Liver (tissue), 8 donors: ENCODE measurements at regions not wholly inside any gene's neighbourhood (a gene's known extent, or its start where the extent isn't known, plus 50 kb on each side); places are given as distances from the start of the nearest gene placed in this dataset.

Experiments
- DNase-seq: peaks from one replicate; pipeline ENCODE4 v3.0.0-alpha.2; 2017; ENCODE audit warnings: low spot score
- H3K27ac ChIP-seq, 2 donors: one replicate each; pipeline ENCODE4 v1.7.0; 2013; ENCODE audit warnings: inconsistent platforms in 2 of 2, low read length in 2 of 2, control low read depth in 1 of 2, low read depth in 1 of 2, mild to moderate bottlenecking in 1 of 2
- H3K27me3 ChIP-seq, 4 donors: one replicate each; pipeline versions ENCODE4 v1.6.1 to v1.7.0; 2013; ENCODE audit warnings: low read length in 3 of 4, inconsistent platforms in 1 of 4, mild to moderate bottlenecking in 1 of 4, moderate library complexity in 1 of 4; ENCODE audit not compliant: control insufficient read depth in 4 of 4, insufficient read depth in 4 of 4
- H3K36me3 ChIP-seq, 4 donors: one replicate each; pipeline versions ENCODE4 v1.6.1 to v1.7.0; 2013; ENCODE audit warnings: low read length in 3 of 4, mild to moderate bottlenecking in 3 of 4, low read depth in 1 of 4, moderate library complexity in 1 of 4; ENCODE audit not compliant: control insufficient read depth in 4 of 4, insufficient read depth in 3 of 4
- H3K4me1 ChIP-seq, 4 donors: one replicate each; pipeline versions ENCODE4 v1.6.1 to v1.7.0; 2013; ENCODE audit warnings: low read length in 3 of 4, mild to moderate bottlenecking in 3 of 4, moderate library complexity in 1 of 4; ENCODE audit not compliant: control insufficient read depth in 4 of 4, insufficient read depth in 4 of 4
- H3K4me3 ChIP-seq, 3 donors: one replicate each; pipeline versions ENCODE4 v1.6.1 to v1.7.0; 2013; ENCODE audit warnings: low read length in 3 of 3, control low read depth in 1 of 3, low read depth in 1 of 3, mild to moderate bottlenecking in 1 of 3
- H3K9ac ChIP-seq, 2 donors: one replicate each; pipeline ENCODE4 v1.7.0; 2013; ENCODE audit warnings: low read length in 2 of 2, mild to moderate bottlenecking in 2 of 2, moderate library complexity in 2 of 2, control low read depth in 1 of 2, low read depth in 1 of 2
- H3K9me3 ChIP-seq, 4 donors: one replicate each; pipeline versions ENCODE4 v1.6.1 to v1.7.0; 2013; ENCODE audit warnings: low read length in 3 of 4; ENCODE audit not compliant: control insufficient read depth in 4 of 4
- EGR1 ChIP-seq, 2 donors: IDR thresholded peaks; 2 replicates each; pipeline ENCODE4 v1.6.1; 2016 to 2018; ENCODE audit warnings: antibody characterized with exemption in 2 of 2, low read depth in 2 of 2
- FOXA1 ChIP-seq: IDR thresholded peaks from 2 replicates; pipeline ENCODE4 v1.6.1; 2016; ENCODE audit warnings: antibody characterized with exemption
- FOXA2 ChIP-seq: IDR thresholded peaks from 2 replicates; pipeline ENCODE4 v1.6.1; 2016; ENCODE audit warnings: antibody characterized with exemption
- GABPA ChIP-seq, 2 donors: IDR thresholded peaks in 1 of 2; conservative IDR thresholded peaks in 1 of 2; 2 replicates each; pipeline ENCODE4 v1.6.1; 2016; ENCODE audit warnings: antibody characterized with exemption in 2 of 2, mild to moderate bottlenecking in 1 of 2, moderate library complexity in 1 of 2
- HNF4A ChIP-seq, 2 donors: conservative IDR thresholded peaks; 2 replicates each; pipeline ENCODE4 v1.6.1; 2016; ENCODE audit warnings: antibody characterized with exemption in 2 of 2, mild to moderate bottlenecking in 2 of 2
- HNF4G ChIP-seq: IDR thresholded peaks from 2 replicates; pipeline ENCODE4 v1.6.1; 2016; ENCODE audit warnings: antibody characterized with exemption
- JUND ChIP-seq, 2 donors: IDR thresholded peaks; 2 replicates each; pipeline ENCODE4 v1.6.1; 2016; ENCODE audit warnings: antibody characterized with exemption in 2 of 2
- NR2F2 ChIP-seq: IDR thresholded peaks from 2 replicates; pipeline ENCODE4 v1.6.1; 2016; ENCODE audit warnings: antibody characterized with exemption
- RAD21 ChIP-seq, 2 donors: IDR thresholded peaks; 2 replicates each; pipeline ENCODE4 v1.6.1; 2016; ENCODE audit warnings: antibody characterized with exemption in 2 of 2, mild to moderate bottlenecking in 2 of 2
- RXRA ChIP-seq, 2 donors: IDR thresholded peaks; 2 replicates each; pipeline ENCODE4 v1.6.1; 2017 to 2018; ENCODE audit warnings: antibody characterized with exemption in 2 of 2, mild to moderate bottlenecking in 1 of 2
- SP1 ChIP-seq: IDR thresholded peaks from 2 replicates; pipeline ENCODE4 v1.6.1; 2018; ENCODE audit warnings: antibody characterized with exemption, mild to moderate bottlenecking
- TAF1 ChIP-seq: conservative IDR thresholded peaks from 2 replicates; pipeline ENCODE4 v1.6.1; 2016; ENCODE audit warnings: antibody characterized with exemption, mild to moderate bottlenecking
- YY1 ChIP-seq: IDR thresholded peaks from 2 replicates; pipeline ENCODE4 v1.6.1; 2016; ENCODE audit warnings: antibody characterized with exemption, mild to moderate bottlenecking
- WGBS: extraction: QIAGEN DNeasy Blood & Tissue Kit; methylation state at CpG from one replicate; pipeline ENCODE4 v1.1.7; 2013; 5-methylcytosine and 5-hydroxymethylcytosine counted together
- TF ChIP-seq, protein P1 (sequence below): IDR thresholded peaks from 2 replicates; pipeline ENCODE4 v1.6.1; 2016; ENCODE audit warnings: antibody characterized with exemption, mild to moderate bottlenecking
- TF ChIP-seq, protein P2 (sequence below): IDR thresholded peaks from 2 replicates; pipeline ENCODE4 v1.6.1; 2016; ENCODE audit warnings: antibody characterized with exemption
- TF ChIP-seq, protein P3 (sequence below): IDR thresholded peaks from 2 replicates; pipeline ENCODE4 v1.6.1; 2016; ENCODE audit warnings: antibody characterized with exemption
- TF ChIP-seq, protein P4 (sequence below): fragments of 150-350 bp; IDR thresholded peaks from 2 replicates; pipeline ENCODE4 v1.5.1; 2017; ENCODE audit warnings: improper control_type of control experiment, low read depth, low read length; ENCODE audit not compliant: missing input control
- TF ChIP-seq, protein P5 (sequence below): IDR thresholded peaks from 2 replicates; pipeline ENCODE4 v1.6.1; 2016; ENCODE audit warnings: antibody characterized with exemption
- donor health status: healthy.
- donor health status: healthy.
- donor health status: healthy.
- donor health status: healthy.
- donor health status: healthy.

DNA sequence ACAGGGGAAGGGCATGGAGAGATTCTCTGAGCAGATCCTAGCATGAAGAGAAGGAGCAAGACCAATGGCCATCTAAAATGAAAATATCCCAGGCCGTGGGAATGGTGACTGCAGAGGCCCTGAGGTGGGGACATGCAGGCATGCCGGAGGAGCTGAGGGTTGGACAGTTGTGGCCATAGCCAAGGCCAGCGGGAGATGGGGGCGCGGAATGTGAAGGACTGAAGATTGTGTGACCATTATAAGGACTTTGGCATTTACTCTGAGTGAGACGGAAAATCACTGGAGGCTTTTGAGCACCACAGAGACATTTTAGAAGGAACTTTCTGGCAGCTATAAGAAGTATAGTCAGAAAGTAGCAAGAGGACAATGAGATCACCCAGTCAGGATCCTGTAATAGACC lies 341.1 kb downstream of the SFMBT2 start:
- Histone ChIP-seq H3K4me1 (no peaks in the 10 kb centered on the region), H3K9me3 (no peaks in the 10 kb centered on the region), H3K36me3 (no peaks in the 10 kb centered on the region), H3K9ac (no peak overlapping the region), H3K4me3 (no peak overlapping the region), H3K27ac (no peak overlapping the region), H3K27me3 (peaks cover 0 to 4% (median 0%) of the 10 kb centered on the region in 4 donors)
- WGBS, result 82% methylated on average over 6 of the region's 6 CpGs
- TF ChIP-seq, protein P1, sequence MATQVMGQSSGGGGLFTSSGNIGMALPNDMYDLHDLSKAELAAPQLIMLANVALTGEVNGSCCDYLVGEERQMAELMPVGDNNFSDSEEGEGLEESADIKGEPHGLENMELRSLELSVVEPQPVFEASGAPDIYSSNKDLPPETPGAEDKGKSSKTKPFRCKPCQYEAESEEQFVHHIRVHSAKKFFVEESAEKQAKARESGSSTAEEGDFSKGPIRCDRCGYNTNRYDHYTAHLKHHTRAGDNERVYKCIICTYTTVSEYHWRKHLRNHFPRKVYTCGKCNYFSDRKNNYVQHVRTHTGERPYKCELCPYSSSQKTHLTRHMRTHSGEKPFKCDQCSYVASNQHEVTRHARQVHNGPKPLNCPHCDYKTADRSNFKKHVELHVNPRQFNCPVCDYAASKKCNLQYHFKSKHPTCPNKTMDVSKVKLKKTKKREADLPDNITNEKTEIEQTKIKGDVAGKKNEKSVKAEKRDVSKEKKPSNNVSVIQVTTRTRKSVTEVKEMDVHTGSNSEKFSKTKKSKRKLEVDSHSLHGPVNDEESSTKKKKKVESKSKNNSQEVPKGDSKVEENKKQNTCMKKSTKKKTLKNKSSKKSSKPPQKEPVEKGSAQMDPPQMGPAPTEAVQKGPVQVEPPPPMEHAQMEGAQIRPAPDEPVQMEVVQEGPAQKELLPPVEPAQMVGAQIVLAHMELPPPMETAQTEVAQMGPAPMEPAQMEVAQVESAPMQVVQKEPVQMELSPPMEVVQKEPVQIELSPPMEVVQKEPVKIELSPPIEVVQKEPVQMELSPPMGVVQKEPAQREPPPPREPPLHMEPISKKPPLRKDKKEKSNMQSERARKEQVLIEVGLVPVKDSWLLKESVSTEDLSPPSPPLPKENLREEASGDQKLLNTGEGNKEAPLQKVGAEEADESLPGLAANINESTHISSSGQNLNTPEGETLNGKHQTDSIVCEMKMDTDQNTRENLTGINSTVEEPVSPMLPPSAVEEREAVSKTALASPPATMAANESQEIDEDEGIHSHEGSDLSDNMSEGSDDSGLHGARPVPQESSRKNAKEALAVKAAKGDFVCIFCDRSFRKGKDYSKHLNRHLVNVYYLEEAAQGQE, result no peak
- TF ChIP-seq, protein P2, sequence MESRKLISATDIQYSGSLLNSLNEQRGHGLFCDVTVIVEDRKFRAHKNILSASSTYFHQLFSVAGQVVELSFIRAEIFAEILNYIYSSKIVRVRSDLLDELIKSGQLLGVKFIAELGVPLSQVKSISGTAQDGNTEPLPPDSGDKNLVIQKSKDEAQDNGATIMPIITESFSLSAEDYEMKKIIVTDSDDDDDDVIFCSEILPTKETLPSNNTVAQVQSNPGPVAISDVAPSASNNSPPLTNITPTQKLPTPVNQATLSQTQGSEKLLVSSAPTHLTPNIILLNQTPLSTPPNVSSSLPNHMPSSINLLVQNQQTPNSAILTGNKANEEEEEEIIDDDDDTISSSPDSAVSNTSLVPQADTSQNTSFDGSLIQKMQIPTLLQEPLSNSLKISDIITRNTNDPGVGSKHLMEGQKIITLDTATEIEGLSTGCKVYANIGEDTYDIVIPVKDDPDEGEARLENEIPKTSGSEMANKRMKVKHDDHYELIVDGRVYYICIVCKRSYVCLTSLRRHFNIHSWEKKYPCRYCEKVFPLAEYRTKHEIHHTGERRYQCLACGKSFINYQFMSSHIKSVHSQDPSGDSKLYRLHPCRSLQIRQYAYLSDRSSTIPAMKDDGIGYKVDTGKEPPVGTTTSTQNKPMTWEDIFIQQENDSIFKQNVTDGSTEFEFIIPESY, result no peak
- TF ChIP-seq, protein P3, sequence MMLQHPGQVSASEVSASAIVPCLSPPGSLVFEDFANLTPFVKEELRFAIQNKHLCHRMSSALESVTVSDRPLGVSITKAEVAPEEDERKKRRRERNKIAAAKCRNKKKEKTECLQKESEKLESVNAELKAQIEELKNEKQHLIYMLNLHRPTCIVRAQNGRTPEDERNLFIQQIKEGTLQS, result no peak
- TF ChIP-seq EGR1 (IDR thresholded peaks at IDR 0.05; ENCODE audit: low read depth in 2 of 2) (no peak), JUND (IDR thresholded peaks at IDR 0.05) (no peak), GABPA (IDR thresholded peaks at IDR 0.05 in 1 of 2, conservative IDR thresholded peaks at IDR 0.05 in 1 of 2) (no peak), RXRA (IDR thresholded peaks at IDR 0.05) (no peak), SP1 (no peak), HNF4A (conservative IDR thresholded peaks at IDR 0.05) (no peak), TAF1 (no peak), FOXA1 (no peak), FOXA2 (no peak), HNF4G (no peak), YY1 (no peak), NR2F2 (no peak)
- TF ChIP-seq, protein P4, sequence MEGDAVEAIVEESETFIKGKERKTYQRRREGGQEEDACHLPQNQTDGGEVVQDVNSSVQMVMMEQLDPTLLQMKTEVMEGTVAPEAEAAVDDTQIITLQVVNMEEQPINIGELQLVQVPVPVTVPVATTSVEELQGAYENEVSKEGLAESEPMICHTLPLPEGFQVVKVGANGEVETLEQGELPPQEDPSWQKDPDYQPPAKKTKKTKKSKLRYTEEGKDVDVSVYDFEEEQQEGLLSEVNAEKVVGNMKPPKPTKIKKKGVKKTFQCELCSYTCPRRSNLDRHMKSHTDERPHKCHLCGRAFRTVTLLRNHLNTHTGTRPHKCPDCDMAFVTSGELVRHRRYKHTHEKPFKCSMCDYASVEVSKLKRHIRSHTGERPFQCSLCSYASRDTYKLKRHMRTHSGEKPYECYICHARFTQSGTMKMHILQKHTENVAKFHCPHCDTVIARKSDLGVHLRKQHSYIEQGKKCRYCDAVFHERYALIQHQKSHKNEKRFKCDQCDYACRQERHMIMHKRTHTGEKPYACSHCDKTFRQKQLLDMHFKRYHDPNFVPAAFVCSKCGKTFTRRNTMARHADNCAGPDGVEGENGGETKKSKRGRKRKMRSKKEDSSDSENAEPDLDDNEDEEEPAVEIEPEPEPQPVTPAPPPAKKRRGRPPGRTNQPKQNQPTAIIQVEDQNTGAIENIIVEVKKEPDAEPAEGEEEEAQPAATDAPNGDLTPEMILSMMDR, result no peak
- TF ChIP-seq, protein P5, sequence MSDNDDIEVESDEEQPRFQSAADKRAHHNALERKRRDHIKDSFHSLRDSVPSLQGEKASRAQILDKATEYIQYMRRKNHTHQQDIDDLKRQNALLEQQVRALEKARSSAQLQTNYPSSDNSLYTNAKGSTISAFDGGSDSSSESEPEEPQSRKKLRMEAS, result no peak
- DNase-seq, result no peak

DNA sequence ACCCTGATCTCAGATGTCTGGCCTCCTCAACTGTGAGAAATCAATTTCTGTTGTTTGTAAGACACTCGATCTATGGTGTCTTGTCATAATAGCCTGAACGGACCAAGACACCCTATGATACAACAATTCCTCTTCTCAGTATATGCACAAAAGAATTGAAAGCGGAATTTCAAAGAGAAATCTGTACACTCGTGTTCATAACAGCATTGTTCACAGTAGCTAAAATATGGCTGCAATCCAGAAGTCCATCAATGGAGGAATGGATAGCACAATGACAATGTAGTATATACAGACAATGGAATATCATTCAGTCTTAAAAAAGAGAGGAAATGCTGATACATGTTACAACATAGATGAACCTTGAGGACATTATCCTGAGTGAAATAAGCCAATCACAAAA lies 354.6 kb downstream of the SFMBT2 start:
- H3K9me3 ChIP-seq, result peaks cover 0 to 1% (median 0%) of the 10 kb centered on the region in 4 donors
- H3K4me1 ChIP-seq, result no peaks in the 10 kb centered on the region
- H3K27ac ChIP-seq, result no peak overlapping the region
- TF ChIP-seq RAD21 (IDR thresholded peaks at IDR 0.05) (no peak), HNF4G (no peak), FOXA2 (no peak), RXRA (IDR thresholded peaks at IDR 0.05) (no peak)
- TF ChIP-seq, protein P3, result no peak
- H3K4me3 ChIP-seq, result no peak overlapping the region
- DNase-seq, result no peak
- H3K36me3 ChIP-seq, result no peaks in the 10 kb centered on the region
- peaks cover 0 to 4% (median 0%) of the 10 kb centered on the region in 4 donors for H3K27me3 ChIP-seq
- no peak overlapping the region for H3K9ac ChIP-seq
- 85% methylated on average over 4 of the region's 4 CpGs for WGBS
